Parathyroid adenoma (tissue), 2 donors: ENCODE measurements at regions not wholly inside any gene's neighbourhood (a gene's known extent, or its start where the extent isn't known, plus 50 kb on each side); places are given as distances from the start of the nearest gene placed in this dataset.

Source experiments
- H2AFZ ChIP-seq: fragments of 300-600 bp; sonication (generic); one replicate; pipeline ENCODE4 v1.7.0; 2017; ENCODE audit warnings: antibody characterized with exemption, mild to moderate bottlenecking
- H3K27ac ChIP-seq: fragments of 300-600 bp; sonication (generic); one replicate; pipeline ENCODE4 v1.7.0; 2017
- H3K27me3 ChIP-seq: fragments of 300-600 bp; sonication (generic); one replicate; pipeline ENCODE4 v1.7.0; 2017; ENCODE audit warnings: low read length; ENCODE audit not compliant: control insufficient read depth, insufficient read depth
- H3K36me3 ChIP-seq: fragments of 300-600 bp; sonication (generic); one replicate; pipeline ENCODE4 v1.7.0; 2017; ENCODE audit warnings: low read length; ENCODE audit not compliant: control insufficient read depth, insufficient read depth
- H3K4me1 ChIP-seq: fragments of 300-600 bp; sonication (generic); one replicate; pipeline ENCODE4 v1.7.0; 2017; ENCODE audit warnings: control low read depth
- H3K4me2 ChIP-seq: fragments of 300-600 bp; sonication (generic); one replicate; pipeline ENCODE4 v1.7.0; 2017; ENCODE audit warnings: low read length
- H3K4me3 ChIP-seq: fragments of 300-600 bp; sonication (generic); one replicate; pipeline ENCODE4 v1.7.0; 2017; ENCODE audit warnings: low read depth, low read length
- H3K79me2 ChIP-seq: fragments of 300-600 bp; sonication (generic); one replicate; pipeline ENCODE4 v1.7.0; 2017; ENCODE audit warnings: control low read depth
- H3K9ac ChIP-seq: fragments of 300-600 bp; sonication (generic); one replicate; pipeline ENCODE4 v1.7.0; 2017; ENCODE audit warnings: mild to moderate bottlenecking
- H3K9me3 ChIP-seq: fragments of 300-600 bp; sonication (generic); one replicate; pipeline ENCODE4 v1.7.0; 2017; ENCODE audit warnings: low read length; ENCODE audit not compliant: control insufficient read depth
- CTCF ChIP-seq: fragments of 300-600 bp; sonication (generic); IDR thresholded peaks from one replicate; pipeline ENCODE4 v1.7.0; 2017; ENCODE audit warnings: antibody characterized with exemption, mild to moderate bottlenecking
- donor health status: primary hyperparathyroidism.

DNA sequence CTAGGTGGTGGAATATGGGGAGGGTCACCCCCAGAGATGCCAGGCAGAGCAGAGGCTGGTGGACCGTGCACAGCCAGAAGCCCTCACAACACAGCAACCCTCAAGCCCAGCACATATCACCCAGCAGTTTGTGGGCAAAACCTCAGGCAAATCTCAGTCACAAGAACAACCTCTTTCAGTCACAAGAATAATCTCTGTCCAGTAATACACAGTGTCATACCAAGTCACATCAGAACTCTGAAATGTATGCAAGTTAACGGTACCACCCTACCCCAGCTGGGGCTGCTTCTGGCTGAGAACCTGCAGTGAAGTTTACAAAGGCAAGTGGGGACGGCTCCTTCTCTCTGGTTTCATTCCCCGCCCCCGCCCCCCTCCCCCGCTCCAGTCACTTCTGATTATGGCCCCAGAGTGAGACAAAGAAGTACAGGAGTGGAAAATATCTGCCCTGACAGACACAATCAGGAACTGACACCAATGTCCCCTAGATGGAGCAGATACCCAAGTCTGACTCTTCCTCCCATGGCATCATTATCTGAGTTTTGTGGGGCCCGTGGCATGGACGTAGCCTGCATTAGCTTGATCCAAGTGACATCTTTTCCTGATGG lies 480.9 kb upstream of the TMEM132C start:
- no peak for TF ChIP-seq CTCF

DNA sequence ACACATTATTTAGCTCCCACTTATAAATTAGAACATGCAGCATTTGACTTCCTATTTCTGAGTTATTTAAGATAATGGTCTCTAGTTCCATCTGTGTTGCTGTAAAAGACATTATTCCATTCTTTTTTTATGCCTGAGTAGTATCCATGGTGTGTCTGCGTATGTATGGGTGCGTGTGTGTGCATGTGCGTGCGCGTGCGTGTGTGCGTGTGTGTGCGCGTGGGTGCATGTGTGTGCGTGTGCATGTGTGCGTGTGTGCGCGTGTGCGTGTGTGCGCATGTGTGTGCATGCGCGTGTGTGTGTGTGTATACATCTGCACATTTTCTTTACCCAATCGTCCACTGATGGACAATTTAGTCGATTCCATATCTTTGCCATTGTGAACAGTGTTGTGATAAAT lies 479.4 kb upstream of the TMEM132C start:
- Histone ChIP-seq H3K27me3 (no peaks in the 10 kb centered on the region), H3K36me3 (no peaks in the 10 kb centered on the region), H3K4me2 (no peak overlapping the region), H3K27ac (no peak overlapping the region), H3K79me2 (no peaks in the 10 kb centered on the region), H3K4me3 (no peak overlapping the region), H3K9ac (no peak overlapping the region), H2AFZ (no peak overlapping the region), H3K9me3 (no peaks in the 10 kb centered on the region), H3K4me1 (no peaks in the 10 kb centered on the region)
- TF ChIP-seq CTCF = no peak

More for the DNA sequence above, 480.9 kb upstream of the TMEM132C start:
- no peaks in the 10 kb centered on the region for H3K79me2 ChIP-seq
- no peaks in the 10 kb centered on the region for H3K36me3 ChIP-seq
- no peak overlapping the region for H2AFZ ChIP-seq
- no peaks in the 10 kb centered on the region for H3K4me1 ChIP-seq
- H3K27me3 ChIP-seq = no peaks in the 10 kb centered on the region
- H3K9ac ChIP-seq = no peak overlapping the region
- no peak overlapping the region for H3K4me2 ChIP-seq
- no peak overlapping the region for H3K27ac ChIP-seq
- H3K4me3 ChIP-seq = no peak overlapping the region
- no peaks in the 10 kb centered on the region for H3K9me3 ChIP-seq

DNA sequence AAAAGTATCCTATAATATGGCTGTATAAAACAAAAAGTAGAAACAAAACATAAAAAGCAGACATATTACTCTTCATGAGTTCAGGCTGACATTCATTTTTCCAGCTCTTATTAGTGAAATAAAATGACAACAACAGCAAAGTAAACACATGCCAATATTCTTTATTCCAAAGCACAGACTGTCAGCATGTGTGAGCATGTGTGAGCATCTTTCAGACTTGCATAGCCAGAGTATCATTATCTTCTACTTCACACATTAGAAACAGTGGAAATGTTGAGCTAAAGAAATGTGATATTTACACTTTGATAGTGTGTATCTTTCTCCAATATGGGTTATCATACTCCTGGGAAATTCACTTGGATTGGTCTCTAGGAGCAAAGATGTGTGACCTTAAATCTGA lies 476.6 kb upstream of the TMEM132C start:
- no peaks in the 10 kb centered on the region for H3K9me3 ChIP-seq
- no peak overlapping the region for H3K4me3 ChIP-seq
- H3K4me1 ChIP-seq = no peaks in the 10 kb centered on the region
- H3K27ac ChIP-seq = no peak overlapping the region
- H3K27me3 ChIP-seq = no peaks in the 10 kb centered on the region
- H3K79me2 ChIP-seq = no peaks in the 10 kb centered on the region
- H3K36me3 ChIP-seq = no peaks in the 10 kb centered on the region
- H3K9ac ChIP-seq = no peak overlapping the region
- TF ChIP-seq CTCF = no peak
- H3K4me2 ChIP-seq = no peak overlapping the region
- H2AFZ ChIP-seq = no peak overlapping the region

- H3K4me1 ChIP-seq = no peaks in the 10 kb centered on the region
- H3K9ac ChIP-seq = no peak overlapping the region
- no peaks in the 10 kb centered on the region for H3K27me3 ChIP-seq
- H3K79me2 ChIP-seq = no peaks in the 10 kb centered on the region
- no peak overlapping the region for H3K4me3 ChIP-seq
- no peaks in the 10 kb centered on the region for H3K9me3 ChIP-seq
- no peak for TF ChIP-seq CTCF
- no peak overlapping the region for H3K4me2 ChIP-seq
- H3K36me3 ChIP-seq = no peaks in the 10 kb centered on the region
- no peak overlapping the region for H2AFZ ChIP-seq
- no peak overlapping the region for H3K27ac ChIP-seq
Observed at GRCh38 chr12:127791217-127791616, 475.8 kb upstream of the TMEM132C start.

GRCh38 chr12:127797918-127798317 lies 469.1 kb upstream of the TMEM132C start:
- Histone ChIP-seq H3K4me1 (no peaks in the 10 kb centered on the region), H3K36me3 (no peaks in the 10 kb centered on the region)
- TF ChIP-seq CTCF = no peak

More at GRCh38 chr12:127797918-127798317, 469.1 kb upstream of the TMEM132C start:
- no peak overlapping the region for H3K27ac ChIP-seq
- H3K79me2 ChIP-seq = no peaks in the 10 kb centered on the region
- no peaks in the 10 kb centered on the region for H3K9me3 ChIP-seq
- no peaks in the 10 kb centered on the region for H3K27me3 ChIP-seq
- H3K9ac ChIP-seq = no peak overlapping the region
- no peak overlapping the region for H3K4me2 ChIP-seq
- no peak overlapping the region for H2AFZ ChIP-seq
- no peak overlapping the region for H3K4me3 ChIP-seq
